ENCODE measurements at regions not wholly inside any gene's neighbourhood (a gene's known extent, or its start where the extent isn't known, plus 50 kb on each side); places are given as distances from the start of the nearest gene placed in this dataset.

GRCh38 chr7:45295222-45295621 lies 137.6 kb downstream of the RAMP3 start:
- TF ChIP-seq POLR2AphosphoS5 (IDR thresholded peaks at IDR 0.05; ENCODE audit: low read depth, low read length) (no peak), CTCF (IDR thresholded peaks at IDR 0.05) (no peak), SIN3A (IDR thresholded peaks at IDR 0.05; ENCODE audit: borderline replicate concordance, insufficient read depth, low read depth, low read length) (no peak), REST (IDR thresholded peaks at IDR 0.05; ENCODE audit: insufficient read depth in 1 of 2, low read depth in 2 of 2, low read length in 1 of 2) (no peak)
